Natural killer cell treated with Interleukin-12 subunit alpha and Interleukin-12 subunit beta and Interleukin-15 and Interleukin-18, amount 100 ng/mL, for 72 hours (primary cell): ENCODE measurements at regions not wholly inside any gene's neighbourhood (a gene's known extent, or its start where the extent isn't known, plus 50 kb on each side); places are given as distances from the start of the nearest gene placed in this dataset.
"Not testable (repeated sequence)": the region's sequence is repeated elsewhere in the genome, so short reads cannot be mapped to it uniquely, and the experiment has no call there.

Experiments used
- ATAC-seq, 2 donors: fragments of 150-1000 bp; cut with Tn5 transposase in 1 of 2; sonication (Bioruptor Pico), chemical (Tn5 transposase) in 1 of 2; 2 replicates each; pipeline ENCODE4 v1.10.0; 2021
- DNase-seq: peaks from one replicate; pipeline ENCODE4 v3.0.0; 2022; ENCODE audit warnings: low spot score
- H3K27ac Mint-ChIP-seq, 2 donors: 1 replicate in 1 of 2; 2 replicates in 1 of 2; pipeline ENCODE4 v1.8.0; 2022; ENCODE audit warnings: mixed read lengths in 2 of 2, mild to moderate bottlenecking in 1 of 2, moderate library complexity in 1 of 2
- H3K27me3 Mint-ChIP-seq, 2 donors: 1 replicate in 1 of 2; 2 replicates in 1 of 2; pipeline ENCODE4 v1.8.0; 2022; ENCODE audit warnings: mixed read lengths in 2 of 2
- H3K36me3 Mint-ChIP-seq: one replicate; pipeline ENCODE4 v1.8.0; 2022; ENCODE audit warnings: mixed read lengths
- H3K4me1 Mint-ChIP-seq, 2 donors: 1 replicate in 1 of 2; 2 replicates in 1 of 2; pipeline ENCODE4 v1.8.0; 2022; ENCODE audit warnings: low read depth in 2 of 2, mixed read lengths in 2 of 2, mild to moderate bottlenecking in 1 of 2
- H3K4me3 Mint-ChIP-seq: one replicate; pipeline ENCODE4 v1.8.0; 2022; ENCODE audit warnings: mixed read lengths
- H3K9me3 Mint-ChIP-seq: 2 replicates; pipeline ENCODE4 v1.8.0; 2022; ENCODE audit warnings: mixed read lengths

- no peak for DNase-seq
- no peak for ATAC-seq
- Mint-ChIP-seq H3K27ac (no peak overlapping the region), H3K9me3 (no peaks in the 10 kb centered on the region), H3K4me1 (no peaks in the 10 kb centered on the region), H3K4me3 (no peak overlapping the region), H3K27me3 (peaks cover 19 to 32% of the 10 kb centered on the region in 2 donors), H3K36me3 (no peaks in the 10 kb centered on the region)
Observed at GRCh38 chr4:110348711-110349383, 127.1 kb upstream of the ENPEP start.

- no peaks in the 10 kb centered on the region for H3K9me3 Mint-ChIP-seq
- no peaks in the 10 kb centered on the region for H3K36me3 Mint-ChIP-seq
- DNase-seq (no peak), ATAC-seq (no peak)
- no peak overlapping the region for H3K27ac Mint-ChIP-seq
- no peak overlapping the region for H3K4me3 Mint-ChIP-seq
- H3K4me1 Mint-ChIP-seq, result no peaks in the 10 kb centered on the region
- H3K27me3 Mint-ChIP-seq, result peaks cover 20 to 24% of the 10 kb centered on the region in 2 donors
Observed at GRCh38 chr4:110347805-110348204, 128.2 kb upstream of the ENPEP start.

GRCh38 chr4:110344165-110344564 lies 131.8 kb upstream of the ENPEP start:
- DNase-seq, result no peak
- no peak overlapping the region for H3K27ac Mint-ChIP-seq
- no peak overlapping the region for H3K4me3 Mint-ChIP-seq
- H3K4me1 Mint-ChIP-seq, result peaks cover 0 to 6% of the 10 kb centered on the region in 2 donors
- H3K27me3 Mint-ChIP-seq, result peaks cover 19% of the 10 kb centered on the region in 2 donors
- no peaks in the 10 kb centered on the region for H3K36me3 Mint-ChIP-seq
- H3K9me3 Mint-ChIP-seq, result no peaks in the 10 kb centered on the region
- ATAC-seq, result no peak

- no peak overlapping the region for H3K27ac Mint-ChIP-seq
- ATAC-seq (no peak), DNase-seq (no peak)
- no peaks in the 10 kb centered on the region for H3K9me3 Mint-ChIP-seq
- peaks cover 0 to 6% of the 10 kb centered on the region in 2 donors for H3K4me1 Mint-ChIP-seq
- no peaks in the 10 kb centered on the region for H3K36me3 Mint-ChIP-seq
- H3K4me3 Mint-ChIP-seq, result no peak overlapping the region
- H3K27me3 Mint-ChIP-seq, result peaks cover 23 to 25% of the 10 kb centered on the region in 2 donors
Observed at GRCh38 chr4:110343534-110343933, 132.4 kb upstream of the ENPEP start.

- not testable (repeated sequence) for DNase-seq, ATAC-seq, H3K4me1 Mint-ChIP-seq, H3K36me3 Mint-ChIP-seq, H3K9me3 Mint-ChIP-seq, H3K27ac Mint-ChIP-seq, H3K4me3 Mint-ChIP-seq
- peaks cover 31 to 35% of the 10 kb centered on the region in 2 donors for H3K27me3 Mint-ChIP-seq
Observed at GRCh38 chr4:110341118-110341517, 134.8 kb upstream of the ENPEP start.

- Mint-ChIP-seq H3K4me3 (no peak overlapping the region), H3K36me3 (no peaks in the 10 kb centered on the region), H3K9me3 (peaks cover 4% of the 10 kb centered on the region), H3K4me1 (no peaks in the 10 kb centered on the region), H3K27ac (no peak overlapping the region), H3K27me3 (peaks cover 38 to 47% of the 10 kb centered on the region in 2 donors)
- ATAC-seq (no peak), DNase-seq (no peak)
Observed at GRCh38 chr4:110335399-110335798, 137.0 kb upstream of the ELOVL6 start.

GRCh38 chr4:110332483-110332882 lies 134.1 kb upstream of the ELOVL6 start:
- DNase-seq, result no peak
- Mint-ChIP-seq H3K36me3 (no peaks in the 10 kb centered on the region), H3K9me3 (peaks cover 4% of the 10 kb centered on the region), H3K4me1 (no peaks in the 10 kb centered on the region), H3K27me3 (peaks cover 34 to 47% of the 10 kb centered on the region in 2 donors), H3K27ac (no peak overlapping the region), H3K4me3 (no peak overlapping the region)
- ATAC-seq, result no peak

- not testable (repeated sequence) for H3K36me3 Mint-ChIP-seq, H3K4me1 Mint-ChIP-seq, ATAC-seq, H3K9me3 Mint-ChIP-seq, DNase-seq, H3K27ac Mint-ChIP-seq, H3K4me3 Mint-ChIP-seq
- H3K27me3 Mint-ChIP-seq, result peaks cover 20 to 37% of the 10 kb centered on the region in 2 donors
Observed at GRCh38 chr4:110326426-110326825, 128.0 kb upstream of the ELOVL6 start.

GRCh38 chr4:110310795-110311194 lies 112.4 kb upstream of the ELOVL6 start:
- no peaks in the 10 kb centered on the region for H3K4me1 Mint-ChIP-seq
- DNase-seq, result no peak
- H3K9me3 Mint-ChIP-seq, result no peaks in the 10 kb centered on the region
- no peak overlapping the region for H3K27ac Mint-ChIP-seq
- no peaks in the 10 kb centered on the region for H3K36me3 Mint-ChIP-seq
- H3K27me3 Mint-ChIP-seq, result peaks cover 8 to 15% of the 10 kb centered on the region in 2 donors
- ATAC-seq, result no peak
- H3K4me3 Mint-ChIP-seq, result no peak overlapping the region

GRCh38 chr4:110309675-110310074 lies 111.3 kb upstream of the ELOVL6 start:
- Mint-ChIP-seq H3K27me3 (peaks cover 8 to 12% of the 10 kb centered on the region in 2 donors), H3K36me3 (no peaks in the 10 kb centered on the region), H3K27ac (no peak overlapping the region), H3K4me1 (no peaks in the 10 kb centered on the region), H3K9me3 (no peaks in the 10 kb centered on the region), H3K4me3 (no peak overlapping the region)
- no peak for ATAC-seq
- DNase-seq, result no peak

- H3K4me1 Mint-ChIP-seq, result no peaks in the 10 kb centered on the region
- H3K9me3 Mint-ChIP-seq, result no peaks in the 10 kb centered on the region
- H3K4me3 Mint-ChIP-seq, result no peak overlapping the region
- no peak for DNase-seq
- H3K36me3 Mint-ChIP-seq, result no peaks in the 10 kb centered on the region
- peaks cover 11 to 18% of the 10 kb centered on the region in 2 donors for H3K27me3 Mint-ChIP-seq
- H3K27ac Mint-ChIP-seq, result no peak overlapping the region
- ATAC-seq, result no peak
Observed at GRCh38 chr4:110306303-110306702, 107.9 kb upstream of the ELOVL6 start.

GRCh38 chr4:110305455-110305854 lies 107.0 kb upstream of the ELOVL6 start:
- Mint-ChIP-seq H3K9me3 (no peaks in the 10 kb centered on the region), H3K27me3 (peaks cover 11 to 18% of the 10 kb centered on the region in 2 donors), H3K36me3 (no peaks in the 10 kb centered on the region), H3K4me3 (no peak overlapping the region), H3K27ac (no peak overlapping the region), H3K4me1 (no peaks in the 10 kb centered on the region)
- DNase-seq (no peak), ATAC-seq (no peak)

GRCh38 chr4:110296892-110297291 lies 98.5 kb upstream of the ELOVL6 start:
- H3K27ac Mint-ChIP-seq, result no peak overlapping the region
- no peaks in the 10 kb centered on the region for H3K9me3 Mint-ChIP-seq

GRCh38 chr4:110294165-110294564 lies 95.8 kb upstream of the ELOVL6 start:
- no peak for DNase-seq

More at GRCh38 chr4:110296892-110297291, 98.5 kb upstream of the ELOVL6 start:
- H3K27me3 Mint-ChIP-seq, result peaks cover 16 to 18% of the 10 kb centered on the region in 2 donors
- ATAC-seq (no peak), DNase-seq (no peak)
- H3K4me3 Mint-ChIP-seq, result no peak overlapping the region
- H3K4me1 Mint-ChIP-seq, result peaks cover 0 to 5% of the 10 kb centered on the region in 2 donors
- H3K36me3 Mint-ChIP-seq, result no peaks in the 10 kb centered on the region

More at GRCh38 chr4:110294165-110294564, 95.8 kb upstream of the ELOVL6 start:
- no peak for ATAC-seq
- no peaks in the 10 kb centered on the region for H3K36me3 Mint-ChIP-seq
- peaks cover 0 to 5% of the 10 kb centered on the region in 2 donors for H3K4me1 Mint-ChIP-seq
- no peak overlapping the region for H3K4me3 Mint-ChIP-seq
- no peaks in the 10 kb centered on the region for H3K9me3 Mint-ChIP-seq
- H3K27me3 Mint-ChIP-seq, result peaks cover 15 to 27% of the 10 kb centered on the region in 2 donors
- H3K27ac Mint-ChIP-seq, result no peak overlapping the region
